PFSK-1 (cell line): ENCODE measurements at regions not wholly inside any gene's neighbourhood (a gene's known extent, or its start where the extent isn't known, plus 50 kb on each side); places are given as distances from the start of the nearest gene placed in this dataset.

ENCODE experiments used
- FOXP2 ChIP-seq: optimal IDR thresholded peaks from 2 replicates; pipeline ENCODE3; 2011; ENCODE audit warnings: borderline replicate concordance, control low read depth, inconsistent platforms; ENCODE audit not compliant: insufficient read depth; ENCODE audit errors: extremely low read length, extremely low read depth
- POLR2AphosphoS5 ChIP-seq: IDR thresholded peaks from 2 replicates; pipeline ENCODE4 v1.6.1; 2012; ENCODE audit warnings: low read depth, mild to moderate bottlenecking, control low read depth, low read length, moderate library complexity
- REST ChIP-seq, 2 experiments: IDR thresholded peaks; 2 replicates each; pipeline versions ENCODE4 v1.6.1 to v1.8.0; 2011 to 2012; ENCODE audit warnings: low read depth in 2 of 2, low read length in 2 of 2, control low read depth in 1 of 2, inconsistent platforms in 1 of 2, mild to moderate bottlenecking in 1 of 2, moderate library complexity in 1 of 2; ENCODE audit not compliant: insufficient read depth in 1 of 2
- SIN3A ChIP-seq: IDR thresholded peaks from 2 replicates; pipeline ENCODE4 v1.6.1; 2012; ENCODE audit warnings: mild to moderate bottlenecking, low read length, moderate library complexity, borderline replicate concordance; ENCODE audit not compliant: insufficient read depth
- TAF1 ChIP-seq: IDR thresholded peaks from 2 replicates; pipeline ENCODE4 v1.6.1; 2012; ENCODE audit warnings: low read length, control low read depth, borderline replicate concordance; ENCODE audit not compliant: insufficient read depth

GRCh38 chr5:5617024-5617423 lies 194.5 kb downstream of the ICE1 start:
- TF ChIP-seq SIN3A (no peak), TAF1 (no peak), POLR2AphosphoS5 (no peak), FOXP2 (no peak), REST (IDR thresholded peaks at IDR 0.05; ENCODE audit: insufficient read depth in 1 of 2, low read depth in 2 of 2, low read length in 2 of 2) (no peak)

- TF ChIP-seq FOXP2 = no peak
- no peak for TF ChIP-seq SIN3A
- TF ChIP-seq REST (IDR thresholded peaks at IDR 0.05; ENCODE audit: insufficient read depth in 1 of 2, low read depth in 2 of 2, low read length in 2 of 2) = no peak
- TF ChIP-seq POLR2AphosphoS5 = no peak
- no peak for TF ChIP-seq TAF1
These were observed 193.9 kb downstream of the ICE1 start for GRCh38 chr5:5616247-5616895.

- TF ChIP-seq TAF1 (no peak), SIN3A (no peak), FOXP2 (no peak), POLR2AphosphoS5 (no peak), REST (IDR thresholded peaks at IDR 0.05; ENCODE audit: insufficient read depth in 1 of 2, low read depth in 2 of 2, low read length in 2 of 2) (no peak)
These were observed 193.1 kb downstream of the ICE1 start for GRCh38 chr5:5615569-5615968.

- TF ChIP-seq REST (IDR thresholded peaks at IDR 0.05; ENCODE audit: insufficient read depth in 1 of 2, low read depth in 2 of 2, low read length in 2 of 2) (no peak), POLR2AphosphoS5 (no peak), FOXP2 (no peak), SIN3A (no peak), TAF1 (no peak)
These were observed 190.9 kb downstream of the ICE1 start for GRCh38 chr5:5613261-5613990.
